K562 (cell line): ENCODE measurements at regions not wholly inside any gene's neighbourhood (a gene's known extent, or its start where the extent isn't known, plus 50 kb on each side); places are given as distances from the start of the nearest gene placed in this dataset.

Source experiments
- ATAC-seq: fragments of 200-7000 bp; cut with Tn5 transposase; 3 replicates; pipeline ENCODE4 v1.9.1; 2020; ENCODE audit warnings: moderate library complexity
- BruUV-seq: library from RNA; stranded (reverse); fragments of 400-500 nt; replicated peaks from 2 replicates; lab custom pipeline; 2021; lab: Mats Ljungman, UMichigan
- CTCF ChIA-PET: fragments of 300-600 bp; formaldehyde crosslinking; extraction: SDS; loops from one replicate; lab custom pipeline; 2021; ENCODE audit warnings: low intra/inter-chr PET ratio; lab: Yijun Ruan, JAX
- POLR2A ChIA-PET: fragments of 300-600, 350-650 bp; sonication (Branson Sonifier 250); formaldehyde crosslinking; extraction: SDS; loops from one replicate; lab custom pipeline; 2021; ENCODE audit warnings: antibody characterized with exemption, inconsistent platforms; lab: Yijun Ruan, JAX
- DNase-seq, 4 experiments: peaks; one replicate each; pipeline versions ENCODE4 v3.0.0 to v3.0.0-alpha.2; 2011 to 2018; ENCODE audit warnings: low spot score in 3 of 4, mixed read lengths in 3 of 4; ENCODE audit errors: extremely low read depth in 1 of 4
- FAIRE-seq: peaks from 2 replicates; lab custom pipeline; 2011; peaks lifted over from hg19 to GRCh38; lab: Jason Lieb, UNC
- H2AFZ ChIP-seq: 2 replicates; pipeline ENCODE4 v1.6.0; 2011; ENCODE audit warnings: low read depth, low read length, control low read depth, inconsistent platforms
- H3K27ac ChIP-seq: fragments of 200-600 bp; 3 replicates; pipeline ENCODE4 v1.8.0; 2011; ENCODE audit warnings: low read depth, mild to moderate bottlenecking, control low read depth, inconsistent platforms, low read length, moderate library complexity, mixed read lengths; ENCODE audit errors: extremely low read depth
- H3K27me3 ChIP-seq, 2 experiments: fragments of 300-600 bp in 1 of 2; 2 replicates in 1 of 2; 3 replicates in 1 of 2; pipeline versions ENCODE4 v1.6.0 to v1.8.0; 2011; ENCODE audit warnings: inconsistent platforms in 2 of 2, low read length in 2 of 2, mild to moderate bottlenecking in 1 of 2, mixed read lengths in 1 of 2, moderate library complexity in 1 of 2; ENCODE audit not compliant: control insufficient read depth in 2 of 2, insufficient read depth in 2 of 2
- H3K36me3 ChIP-seq: fragments of 300-600 bp; 3 replicates; pipeline ENCODE4 v1.8.0; 2011; ENCODE audit warnings: mild to moderate bottlenecking, low read length, inconsistent platforms; ENCODE audit not compliant: control insufficient read depth, insufficient read depth
- H3K4me1 ChIP-seq, 2 experiments: fragments of 200-600 bp in 1 of 2; replicated peaks in 1 of 2; 2 replicates in 1 of 2; 3 replicates in 1 of 2; pipeline versions ENCODE4 v1.5.1 to v1.8.0; 2011; ENCODE audit warnings: inconsistent platforms in 2 of 2, low read length in 2 of 2, mild to moderate bottlenecking in 1 of 2, mixed read lengths in 1 of 2, moderate library complexity in 1 of 2; ENCODE audit not compliant: control insufficient read depth in 2 of 2, insufficient read depth in 2 of 2
- H3K4me2 ChIP-seq: 2 replicates; pipeline ENCODE4 v1.6.1; 2011; ENCODE audit warnings: low read length, control low read depth, inconsistent platforms, mixed read lengths; ENCODE audit not compliant: insufficient read depth
- H3K4me3 ChIP-seq: fragments of 200-600 bp; sonication (generic), shearing (Covaris generic); 2 replicates; pipeline ENCODE4 v1.5.1; 2016; ENCODE audit warnings: control low read depth, inconsistent platforms
- H3K79me2 ChIP-seq: fragments of 200-600 bp; 3 replicates; pipeline ENCODE4 v1.8.0; 2011; ENCODE audit warnings: low read length, inconsistent platforms; ENCODE audit not compliant: control insufficient read depth, insufficient read depth
- H3K9ac ChIP-seq, 2 experiments: 2 replicates each; pipeline versions ENCODE4 v1.6.0 to v1.6.1; 2011; ENCODE audit warnings: low read depth in 2 of 2, low read length in 2 of 2, control low read depth in 1 of 2, inconsistent platforms in 1 of 2, mild to moderate bottlenecking in 1 of 2, mixed read lengths in 1 of 2; ENCODE audit not compliant: insufficient read depth in 1 of 2
- H3K9me1 ChIP-seq: one replicate; pipeline ENCODE4 v1.6.0; 2011; ENCODE audit warnings: inconsistent platforms, mild to moderate bottlenecking, low read length, moderate library complexity; ENCODE audit not compliant: control insufficient read depth, insufficient read depth
- H3K9me3 ChIP-seq: replicated peaks from 2 replicates; pipeline ENCODE4 v1.5.1; 2011; ENCODE audit warnings: low read depth, low read length, inconsistent platforms; ENCODE audit not compliant: control insufficient read depth, insufficient read depth
- H4K20me1 ChIP-seq: replicated peaks from 2 replicates; pipeline ENCODE4 v1.6.1; 2011; ENCODE audit warnings: low read length, inconsistent platforms, mixed read lengths; ENCODE audit not compliant: control insufficient read depth, insufficient read depth
- ESRRB ChIP-seq: fragments of 250-450 bp; sonication (Bioruptor Pico); IDR thresholded peaks from 2 replicates; pipeline ENCODE4 v1.5.0; 2020; ENCODE audit warnings: mild to moderate bottlenecking, moderate library complexity, borderline replicate concordance
- HMG20A ChIP-seq: fragments of 450-650 bp; formaldehyde crosslinking; conservative IDR thresholded peaks from 2 replicates; pipeline ENCODE4 v1.4.0; 2020; ENCODE audit warnings: mild to moderate bottlenecking, mixed read lengths
- RBM15 ChIP-seq: fragments of 200-400 bp; formaldehyde crosslinking; IDR thresholded peaks from 2 replicates; pipeline ENCODE4 v1.6.1; 2018; ENCODE audit warnings: mild to moderate bottlenecking, low read length, moderate library complexity; ENCODE audit not compliant: insufficient read depth
- TEAD4 ChIP-seq, 2 experiments: sonication (generic) in 1 of 2; formaldehyde crosslinking in 1 of 2; IDR thresholded peaks; 2 replicates each; pipeline versions ENCODE4 v1.6.1 to v1.8.0; 2012 to 2022; ENCODE audit warnings: borderline replicate concordance in 1 of 2, inconsistent platforms in 1 of 2, low read length in 1 of 2, mild to moderate bottlenecking in 1 of 2, missing genetic modification reagents in 1 of 2
- THRB ChIP-seq: fragments of 450-650 bp; formaldehyde crosslinking; conservative IDR thresholded peaks from 2 replicates; pipeline ENCODE4 v1.4.0; 2022; ENCODE audit warnings: mild to moderate bottlenecking, missing genetic modification characterization
- ZNF165 ChIP-seq: fragments of 250-450 bp; sonication (Bioruptor Pico); IDR thresholded peaks from 2 replicates; pipeline ENCODE4 v1.4.0; 2020; ENCODE audit warnings: borderline replicate concordance
- ZNF76 ChIP-seq: fragments of 250-450 bp; sonication (Bioruptor Pico); IDR thresholded peaks from 2 replicates; pipeline ENCODE4 v1.4.0; 2020; ENCODE audit warnings: mild to moderate bottlenecking, moderate library complexity, borderline replicate concordance
- WGBS: fragments of 100-300 bp; shearing (Covaris generic); methylation state at CpG from one replicate; pipeline ENCODE4 v1.1.6; 2016; ENCODE audit warnings: low coverage, mixed read lengths; ENCODE audit not compliant: insufficient coverage; ENCODE audit errors: missing lambda C conversion rate; 5-methylcytosine and 5-hydroxymethylcytosine counted together
- in situ Hi-C: fragments of 300-500 bp; cut with MboI; formaldehyde crosslinking; loops from 4 replicates; pipeline ENCODE4 v1.15.0; 2018; ENCODE audit warnings: inconsistent platforms, mixed read lengths
- intact Hi-C: fragments of 100-400 bp; cut with micrococcal nuclease; formaldehyde crosslinking; loops from 2 replicates; pipeline ENCODE4 v1.14.2; 2022
- TF ChIP-seq, protein P1 (sequence below): sonication (generic); formaldehyde crosslinking; IDR thresholded peaks from 2 replicates; pipeline ENCODE4 v1.8.0; 2022; ENCODE audit warnings: missing genetic modification reagents, mild to moderate bottlenecking, borderline replicate concordance

DNA sequence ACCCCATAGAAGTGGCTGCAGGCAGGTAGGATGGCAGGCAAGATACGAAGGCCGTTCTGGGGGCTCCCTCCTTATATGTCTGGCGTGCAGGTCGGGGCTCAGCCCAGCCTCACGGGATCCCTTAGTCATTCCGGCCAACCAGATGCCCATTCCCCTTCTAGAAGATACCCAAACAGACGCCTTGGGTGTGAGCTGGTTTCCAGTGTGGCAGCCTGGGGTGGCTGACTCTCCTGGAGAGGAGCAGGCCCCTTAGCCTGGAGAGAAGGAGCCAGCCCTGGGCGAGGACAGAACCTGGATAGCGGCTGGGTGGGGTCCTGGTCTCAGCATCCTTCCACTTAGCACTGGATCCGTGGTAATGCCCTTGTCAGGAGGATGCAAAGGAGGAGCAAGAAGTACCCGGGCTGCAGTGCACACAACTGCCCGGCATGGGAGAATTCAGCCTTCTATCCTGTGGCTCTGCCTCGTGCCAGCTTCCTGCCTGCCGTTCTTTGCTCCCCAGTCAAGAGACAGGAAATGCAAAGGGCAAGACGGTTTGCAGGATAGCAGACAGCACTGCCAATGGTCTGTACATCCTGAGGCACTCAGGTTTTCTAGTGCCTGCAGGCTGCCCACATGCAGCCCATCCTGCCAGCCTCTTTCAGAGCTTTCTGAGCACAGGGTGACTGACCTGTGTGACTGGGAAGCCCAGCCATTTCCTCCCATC is 56.7 kb upstream of the WASF3 start:
- Histone ChIP-seq H4K20me1 (no peaks in the 10 kb centered on the region), H3K4me1 (no peaks in the 10 kb centered on the region), H3K9ac (no peak overlapping the region), H3K36me3 (no peaks in the 10 kb centered on the region), H3K9me1 (no peaks in the 10 kb centered on the region), H2AFZ (no peak overlapping the region)
- intact Hi-C loops: no loop called here
- ATAC-seq (no peak), DNase-seq (no peak)
- no peak for TF ChIP-seq ZNF165
- TF ChIP-seq ZNF76: no peak
- TF ChIP-seq ESRRB (CRISPR knock-in tag): no peak
- no peak for TF ChIP-seq TEAD4 (IDR thresholded peaks at IDR 0.05; ENCODE audit: low read length)
- no peak for TF ChIP-seq TEAD4 (CRISPR knock-in tag; IDR thresholded peaks at IDR 0.05; ENCODE audit: borderline replicate concordance)
- TF ChIP-seq, all 486 proteins: peak for 0
- ChIA-PET POLR2A (interaction anchor here (0.8 kb wide), 1 partner anchor 201 kb away, joined by 4 read pairs; no protein-coding TSS in a partner anchor), CTCF (no interaction called here)
- no TSS peak for BruUV-seq
- Histone ChIP-seq H3K79me2 (no peaks in the 10 kb centered on the region), H3K4me2 (no peak overlapping the region), H3K27me3 (peaks cover 0 to 15% of the 10 kb centered on the region in 2 experiments; a peak in 3 of 5 replicates), H3K9me3 (no peaks in the 10 kb centered on the region), H3K27ac (no peak overlapping the region), H3K4me3 (no peak overlapping the region)
- in situ Hi-C loops: no loop called here
- no peak for FAIRE-seq
- WGBS: 2% methylated on average over 9 of the region's 15 CpGs

GRCh38 chr13:26501641-26502040 is 55.8 kb upstream of the WASF3 start:
- ChIA-PET POLR2A (interaction anchor here (0.6 kb wide), 2 partner anchors 120 to 399 kb away, joined by 3 to 4 read pairs; no protein-coding TSS in a partner anchor), CTCF (no interaction called here)
- Histone ChIP-seq H3K4me2 (no peak overlapping the region), H3K4me3 (no peak overlapping the region), H3K79me2 (no peaks in the 10 kb centered on the region), H3K4me1 (no peaks in the 10 kb centered on the region), H2AFZ (no peak overlapping the region), H3K36me3 (no peaks in the 10 kb centered on the region), H3K27me3 (peaks cover 0 to 15% of the 10 kb centered on the region in 2 experiments; a peak in 3 of 5 replicates), H3K27ac (no peak overlapping the region), H3K9me3 (no peaks in the 10 kb centered on the region), H4K20me1 (no peaks in the 10 kb centered on the region), H3K9me1 (no peaks in the 10 kb centered on the region), H3K9ac (no peak overlapping the region)
- BruUV-seq: no TSS peak
- in situ Hi-C loops (no loop called here), intact Hi-C loops (no loop called here)
- ATAC-seq (no peak), DNase-seq (no peak), FAIRE-seq (no peak)
- 0% methylated on average over 8 of the region's 8 CpGs for WGBS
- TF ChIP-seq HMG20A (CRISPR knock-in tag) (no peak), RBM15 (no peak), THRB (no peak)
- TF ChIP-seq, protein P1, sequence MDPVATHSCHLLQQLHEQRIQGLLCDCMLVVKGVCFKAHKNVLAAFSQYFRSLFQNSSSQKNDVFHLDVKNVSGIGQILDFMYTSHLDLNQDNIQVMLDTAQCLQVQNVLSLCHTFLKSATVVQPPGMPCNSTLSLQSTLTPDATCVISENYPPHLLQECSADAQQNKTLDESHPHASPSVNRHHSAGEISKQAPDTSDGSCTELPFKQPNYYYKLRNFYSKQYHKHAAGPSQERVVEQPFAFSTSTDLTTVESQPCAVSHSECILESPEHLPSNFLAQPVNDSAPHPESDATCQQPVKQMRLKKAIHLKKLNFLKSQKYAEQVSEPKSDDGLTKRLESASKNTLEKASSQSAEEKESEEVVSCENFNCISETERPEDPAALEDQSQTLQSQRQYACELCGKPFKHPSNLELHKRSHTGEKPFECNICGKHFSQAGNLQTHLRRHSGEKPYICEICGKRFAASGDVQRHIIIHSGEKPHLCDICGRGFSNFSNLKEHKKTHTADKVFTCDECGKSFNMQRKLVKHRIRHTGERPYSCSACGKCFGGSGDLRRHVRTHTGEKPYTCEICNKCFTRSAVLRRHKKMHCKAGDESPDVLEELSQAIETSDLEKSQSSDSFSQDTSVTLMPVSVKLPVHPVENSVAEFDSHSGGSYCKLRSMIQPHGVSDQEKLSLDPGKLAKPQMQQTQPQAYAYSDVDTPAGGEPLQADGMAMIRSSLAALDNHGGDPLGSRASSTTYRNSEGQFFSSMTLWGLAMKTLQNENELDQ (CRISPR knock-in tag): no peak
